ENCODE measurements at regions not wholly inside any gene's neighbourhood (a gene's known extent, or its start where the extent isn't known, plus 50 kb on each side); places are given as distances from the start of the nearest gene placed in this dataset.

DNA sequence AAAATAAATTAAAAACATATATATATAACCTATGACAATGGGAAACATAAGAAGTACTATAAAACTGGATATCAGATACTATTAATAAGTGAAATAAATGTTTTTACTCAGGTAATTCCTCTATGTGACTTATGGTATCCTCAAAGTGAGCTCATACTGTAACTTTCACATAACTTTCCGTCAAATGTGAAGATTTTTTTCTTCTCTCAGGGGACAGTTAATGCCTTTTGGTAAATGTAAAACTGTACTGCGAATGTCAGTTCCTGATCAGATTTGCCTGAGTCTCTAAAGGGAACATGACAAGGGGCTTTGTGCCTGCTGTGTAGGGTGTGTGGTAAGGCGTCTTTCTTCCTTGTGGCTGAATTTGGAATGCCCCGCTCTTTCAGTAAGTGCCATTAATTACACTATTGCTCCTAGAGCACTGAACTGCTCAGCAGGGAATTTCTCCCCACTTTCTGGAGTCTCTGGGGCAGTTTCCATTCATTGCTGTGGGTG is 271.8 kb downstream of the PRL start:
- no peak for DNase-seq (ENCODE audit: low read depth)

DNA sequence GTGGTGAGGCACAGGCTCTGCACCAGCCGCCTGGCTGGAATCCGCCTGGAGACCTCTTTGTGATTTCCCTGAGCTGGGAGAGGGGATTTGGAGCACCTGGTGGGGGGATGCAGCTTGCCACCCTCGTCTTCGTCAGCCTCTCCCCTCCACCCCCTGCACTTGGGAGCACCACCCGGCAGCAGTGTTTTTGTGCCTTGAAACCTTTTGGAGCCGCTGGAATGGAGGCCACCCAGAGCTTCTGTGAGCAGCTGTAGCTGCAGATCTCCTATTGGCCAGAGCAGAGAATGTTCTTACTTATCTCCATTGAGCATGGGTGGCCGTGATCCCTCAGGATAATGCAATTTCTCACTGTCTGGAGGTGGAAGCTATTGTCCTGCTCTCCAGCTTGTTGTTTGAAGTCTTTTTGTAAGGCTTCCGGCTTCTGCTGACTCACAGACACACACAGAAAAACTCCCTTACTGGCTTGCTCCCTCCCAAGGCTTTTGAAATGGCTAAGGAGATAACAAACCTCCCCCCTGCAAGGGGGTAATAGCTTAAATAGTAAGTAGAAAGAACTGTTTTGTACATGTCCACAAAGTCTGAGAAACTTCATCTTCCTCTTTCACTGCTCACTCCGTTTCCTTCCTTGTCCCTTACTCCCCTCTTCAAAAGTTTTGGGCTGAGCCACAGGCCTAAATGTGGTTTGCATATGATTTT is 271.2 kb downstream of the PRL start:
- DNase-seq (ENCODE audit: low read depth) = peak; percentile 89

DNA sequence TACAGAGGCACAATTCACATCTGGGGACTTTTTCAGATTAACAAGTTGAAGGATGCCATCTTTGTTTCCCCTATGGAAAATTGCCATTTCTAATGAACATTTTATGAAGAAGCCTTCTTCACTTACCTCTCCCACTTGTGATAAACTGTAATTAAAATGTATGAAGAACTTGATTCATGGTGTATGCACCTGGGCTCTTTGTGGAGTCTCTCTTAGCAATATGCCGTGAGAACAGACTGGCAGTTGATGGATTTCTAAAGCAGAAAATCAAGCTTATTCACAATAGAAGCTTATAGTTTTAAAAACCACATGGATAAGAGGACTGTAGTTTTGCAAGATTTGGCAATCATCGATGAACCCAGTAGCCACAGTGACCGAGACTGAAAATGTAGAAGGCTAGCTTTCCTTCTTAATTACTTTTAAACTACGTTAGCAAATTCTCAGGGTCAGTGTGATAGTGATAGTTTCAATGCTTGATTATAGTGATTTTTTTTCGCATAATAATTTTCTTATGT is 270.6 kb downstream of the PRL start:
- no peak for DNase-seq (ENCODE audit: low read depth)

DNA sequence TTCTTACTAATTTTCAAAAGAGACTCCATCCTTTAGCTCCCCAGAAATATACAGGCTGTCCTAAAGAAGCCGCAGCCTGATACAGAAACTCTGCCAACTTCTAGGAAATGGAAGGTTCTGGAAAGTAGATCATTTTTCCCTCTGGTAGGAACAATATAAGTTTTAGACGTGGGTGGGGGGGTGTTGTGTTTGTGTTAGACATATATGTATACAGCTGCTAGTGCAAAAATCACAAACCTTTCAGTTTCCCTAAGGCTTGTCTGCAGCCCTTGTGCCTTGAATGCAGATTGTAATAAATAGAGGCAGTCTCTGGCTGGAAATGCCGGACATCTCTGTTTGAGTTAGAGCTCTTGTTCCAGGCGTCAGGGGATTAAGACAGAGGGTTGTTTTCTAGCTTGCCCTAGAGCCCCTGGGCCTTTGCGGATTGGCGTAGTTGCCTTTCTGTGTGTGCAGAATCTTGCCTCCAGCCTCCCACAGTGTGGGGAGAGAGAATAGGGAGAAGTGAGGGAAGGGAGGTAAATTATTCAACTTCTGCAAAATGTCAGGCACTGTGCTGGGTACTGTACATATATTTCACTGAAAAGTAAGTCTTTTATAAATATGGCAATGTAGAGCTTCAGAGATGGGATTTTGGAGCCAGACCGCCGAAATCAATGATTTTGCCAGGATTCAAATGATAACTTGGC is 269.7 kb downstream of the PRL start:
- DNase-seq (ENCODE audit: low read depth) = no peak

DNA sequence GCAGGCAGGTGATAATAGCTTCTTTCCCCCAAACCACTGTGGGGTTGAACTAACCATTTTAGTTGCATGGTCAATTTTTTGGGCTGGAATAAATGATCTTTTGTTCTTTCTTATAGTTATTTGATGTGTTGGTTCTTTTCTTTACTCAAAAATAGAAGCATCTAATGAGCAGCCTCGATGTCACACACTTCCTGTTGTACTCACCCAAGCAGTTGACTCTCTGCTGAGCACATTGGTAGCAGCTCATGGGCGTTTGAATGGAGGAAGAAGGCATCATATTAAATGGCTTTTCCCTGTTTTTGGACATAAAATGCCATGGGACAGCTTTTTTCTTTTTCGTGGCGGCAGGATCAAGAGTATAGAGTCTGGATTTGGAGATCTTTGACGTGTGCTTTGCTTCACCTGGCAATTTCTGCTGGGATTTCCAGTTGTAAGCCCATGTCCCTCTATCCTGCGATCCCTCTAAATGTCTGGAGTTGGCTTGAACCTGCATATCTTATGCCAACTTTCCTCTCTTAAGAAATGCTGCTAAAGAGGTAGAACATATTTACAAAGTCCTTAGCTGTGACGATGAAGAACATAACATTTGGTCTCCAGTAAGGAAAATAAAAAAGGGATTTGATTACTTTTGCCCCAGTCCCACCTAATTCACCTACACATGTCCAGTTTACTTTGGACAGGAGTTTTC is 268.3 kb downstream of the PRL start:
- DNase-seq (ENCODE audit: low read depth) = no peak

DNA sequence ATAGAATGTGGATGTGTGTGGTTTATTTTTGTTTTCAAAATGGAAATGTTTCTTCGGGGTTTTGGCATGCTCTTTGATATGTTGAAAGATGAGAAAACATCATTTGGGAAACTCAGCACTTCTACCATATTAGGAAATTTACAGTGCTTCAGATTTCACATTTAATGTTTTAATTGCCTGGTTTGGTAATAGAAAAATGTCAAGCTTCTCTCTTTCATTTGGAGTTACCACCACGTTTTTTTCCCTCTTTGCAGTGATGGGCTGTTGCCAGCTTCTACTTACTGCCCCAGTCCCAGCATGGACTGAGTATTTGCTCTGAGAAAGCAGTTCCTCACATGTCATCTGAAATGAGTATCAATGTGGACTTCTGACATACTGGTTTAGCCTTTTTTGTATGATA is 267.7 kb downstream of the PRL start:
- DNase-seq (ENCODE audit: low read depth) = peak; percentile 7

DNA sequence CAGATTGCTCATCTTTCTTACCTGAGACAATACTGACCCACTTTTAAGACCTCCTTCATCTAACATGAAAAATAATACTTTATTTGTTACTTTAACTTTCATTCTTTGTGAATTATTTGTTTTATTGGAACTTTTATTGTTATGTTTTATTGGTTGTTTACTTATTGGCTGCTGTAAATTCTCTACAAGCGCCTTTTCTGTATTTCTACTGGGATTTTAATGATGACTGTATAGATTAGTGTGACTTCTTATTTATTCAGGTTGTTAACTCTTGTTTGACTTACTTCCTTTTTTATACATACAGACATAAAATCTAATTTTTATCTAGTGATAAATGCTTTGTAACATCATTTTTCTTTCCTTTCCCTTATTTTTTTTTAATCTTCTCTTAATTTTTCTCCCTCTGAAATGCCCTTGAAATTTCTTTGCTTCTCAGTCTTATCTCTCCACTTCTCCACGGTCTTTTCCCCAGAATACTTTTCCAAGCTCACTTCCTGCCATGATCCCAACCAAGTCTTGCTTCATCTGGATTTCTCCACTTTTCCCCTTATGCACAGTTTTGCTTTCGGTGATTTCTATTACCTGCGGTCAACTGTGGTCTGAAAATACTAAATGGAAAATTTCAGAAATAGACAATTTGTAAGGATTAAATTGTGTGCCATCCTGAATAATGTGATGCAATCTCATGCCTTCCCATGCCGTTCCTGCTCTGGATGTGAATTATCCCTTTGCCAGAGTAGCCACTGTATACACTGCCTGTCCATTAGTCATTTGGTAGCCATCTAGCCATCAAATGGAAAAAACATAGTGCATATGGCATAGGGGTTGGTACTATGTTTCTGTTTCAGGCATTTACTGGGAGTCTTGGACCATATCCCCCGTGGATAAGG is 265.9 kb downstream of the PRL start:
- no peak for DNase-seq (ENCODE audit: low read depth)

DNA sequence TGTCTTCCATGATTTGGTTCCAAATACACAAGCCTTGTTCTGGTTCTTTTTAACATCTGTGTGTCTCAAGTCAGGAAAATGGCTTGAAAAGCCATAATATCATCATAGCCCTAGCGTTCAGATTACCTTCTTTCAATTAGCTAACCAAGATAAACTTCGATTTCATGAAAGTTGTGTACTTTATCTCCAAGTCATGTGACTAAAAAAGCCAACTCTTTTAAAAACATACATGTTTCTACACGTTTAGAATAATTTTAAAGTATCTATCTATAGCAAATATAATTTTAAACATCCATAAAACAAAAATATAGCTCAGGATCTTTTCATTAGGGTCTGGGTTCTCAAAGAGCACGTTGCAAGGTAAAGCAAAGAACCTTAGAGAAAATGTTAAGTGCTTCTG is 261.1 kb downstream of the PRL start:
- DNase-seq (ENCODE audit: low read depth) = no peak

DNA sequence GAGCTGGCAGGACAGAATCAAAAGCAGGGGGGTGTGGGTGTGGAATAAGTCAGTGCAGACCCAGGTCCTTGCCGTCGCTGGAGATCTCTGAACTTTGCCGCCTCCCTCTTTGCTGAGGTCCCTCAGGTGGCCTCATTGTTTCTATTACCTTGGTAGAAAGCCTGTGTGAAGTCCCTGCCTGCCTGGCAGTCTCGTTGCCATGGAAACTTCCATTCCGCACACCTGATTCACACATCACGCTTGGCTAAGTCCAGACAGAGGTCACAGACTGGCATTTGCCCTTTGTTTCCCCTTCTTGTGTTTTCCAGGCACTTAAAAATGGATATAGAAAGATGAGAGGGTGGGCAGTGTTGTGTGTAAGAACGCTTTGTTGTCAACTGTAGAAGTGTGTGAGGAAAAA is 260.6 kb downstream of the PRL start:
- peak; percentile 99 for DNase-seq (ENCODE audit: low read depth)

DNA sequence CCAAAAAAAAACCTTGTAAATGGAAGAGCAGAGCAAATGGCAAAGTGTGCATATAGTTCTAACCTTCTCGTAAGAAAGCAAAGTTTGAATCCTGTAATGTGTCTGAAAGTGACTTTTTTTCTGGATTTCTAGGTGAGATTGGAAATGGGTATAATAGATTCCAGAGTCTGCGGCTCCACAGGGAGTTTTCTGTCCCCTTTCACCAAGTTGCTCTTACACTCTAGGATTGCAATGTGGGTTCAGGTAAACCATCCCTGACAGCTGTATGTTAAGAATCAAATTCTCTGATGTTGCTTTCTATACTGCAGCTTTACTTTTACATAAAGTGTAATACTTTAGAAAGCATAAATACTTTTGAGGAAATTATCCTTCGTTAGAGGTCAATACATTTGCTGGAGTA is 260.1 kb downstream of the PRL start:
- no peak for DNase-seq (ENCODE audit: low read depth)

DNA sequence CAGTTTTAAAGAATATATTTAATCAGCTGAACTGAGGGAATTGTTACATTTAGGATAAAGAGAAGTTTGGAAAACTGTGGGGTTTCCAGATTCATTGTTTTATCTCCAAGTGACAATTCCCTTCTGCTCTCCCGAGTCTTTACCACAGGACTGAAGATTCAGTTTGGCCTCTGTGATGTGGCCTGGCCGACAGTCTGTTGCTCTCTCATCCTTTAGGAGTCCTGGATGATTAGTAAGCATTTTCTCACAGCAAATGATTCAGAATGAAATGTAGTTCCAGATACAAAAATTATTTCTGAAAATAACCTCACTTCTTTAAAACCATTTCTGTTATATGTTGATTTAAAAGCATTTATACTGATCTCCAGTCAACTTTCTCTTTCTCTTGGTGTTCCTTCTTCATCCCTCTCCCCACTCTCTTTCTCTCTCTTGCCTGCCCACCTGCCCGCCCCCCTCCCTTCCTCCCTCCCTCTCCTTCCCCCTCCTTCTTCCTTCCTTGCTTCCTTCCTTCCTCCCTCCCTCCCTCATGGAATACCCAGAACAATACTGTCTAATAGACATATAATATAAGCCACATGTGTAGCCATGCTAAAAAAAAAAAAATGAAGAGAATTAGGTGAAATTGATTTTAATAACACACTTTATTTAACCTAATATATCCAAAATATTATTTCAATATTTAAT is 254.9 kb downstream of the PRL start:
- DNase-seq (ENCODE audit: low read depth) = peak; percentile 62

DNA sequence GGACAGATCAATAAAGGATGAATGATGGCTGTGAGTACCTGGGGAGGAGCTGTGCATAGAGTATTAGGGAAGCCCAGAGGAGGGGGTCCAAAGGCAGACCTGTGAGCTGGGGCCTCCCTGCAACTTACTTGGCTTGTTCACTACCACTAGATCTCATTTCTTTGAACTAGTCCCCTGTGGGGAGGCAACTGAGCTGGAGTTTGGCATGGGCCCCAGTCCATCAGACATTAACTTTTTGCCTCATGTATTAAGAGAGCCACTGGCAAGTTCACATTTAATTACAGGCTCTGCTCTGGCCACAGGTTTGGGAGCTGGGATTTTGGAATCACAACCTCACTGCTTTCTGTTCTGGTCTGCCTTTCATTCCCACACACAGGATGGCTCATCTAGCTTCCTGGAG is 254.1 kb downstream of the PRL start:
- DNase-seq (ENCODE audit: low read depth) = peak; percentile 84

DNA sequence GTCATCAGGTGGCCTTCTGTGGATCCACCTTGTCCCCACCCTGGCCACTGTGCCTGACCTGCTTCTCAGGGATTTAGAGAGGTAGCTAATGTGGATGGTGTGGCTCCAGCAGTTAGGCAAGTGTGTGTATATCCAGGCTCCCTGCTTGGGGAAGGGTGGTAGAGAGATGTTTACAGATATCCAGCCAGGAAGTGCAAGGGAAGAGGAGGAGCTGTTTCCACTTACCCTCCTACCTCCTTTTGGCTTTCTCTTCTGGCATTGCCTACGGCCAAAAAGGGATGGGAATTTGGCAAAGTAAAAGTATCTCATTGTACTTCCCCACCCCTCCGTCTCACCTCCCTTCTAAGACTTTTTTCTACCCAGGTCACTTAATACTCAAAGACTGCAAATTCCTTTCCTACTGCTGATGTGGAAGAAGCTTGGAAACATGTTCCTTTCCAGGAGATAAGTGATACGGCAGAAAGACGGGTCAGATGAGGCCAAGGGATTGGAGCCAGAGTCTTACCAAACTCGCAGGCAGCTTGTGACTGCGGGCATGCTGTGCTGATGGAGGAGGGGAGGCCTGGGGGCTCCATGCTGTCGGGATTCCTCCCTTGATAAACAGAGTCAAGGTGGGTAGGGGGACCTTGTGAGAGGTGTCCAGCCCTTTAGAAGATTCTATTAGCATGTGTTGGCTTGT is 253.4 kb downstream of the PRL start:
- DNase-seq (ENCODE audit: low read depth) = peak; percentile 49

DNA sequence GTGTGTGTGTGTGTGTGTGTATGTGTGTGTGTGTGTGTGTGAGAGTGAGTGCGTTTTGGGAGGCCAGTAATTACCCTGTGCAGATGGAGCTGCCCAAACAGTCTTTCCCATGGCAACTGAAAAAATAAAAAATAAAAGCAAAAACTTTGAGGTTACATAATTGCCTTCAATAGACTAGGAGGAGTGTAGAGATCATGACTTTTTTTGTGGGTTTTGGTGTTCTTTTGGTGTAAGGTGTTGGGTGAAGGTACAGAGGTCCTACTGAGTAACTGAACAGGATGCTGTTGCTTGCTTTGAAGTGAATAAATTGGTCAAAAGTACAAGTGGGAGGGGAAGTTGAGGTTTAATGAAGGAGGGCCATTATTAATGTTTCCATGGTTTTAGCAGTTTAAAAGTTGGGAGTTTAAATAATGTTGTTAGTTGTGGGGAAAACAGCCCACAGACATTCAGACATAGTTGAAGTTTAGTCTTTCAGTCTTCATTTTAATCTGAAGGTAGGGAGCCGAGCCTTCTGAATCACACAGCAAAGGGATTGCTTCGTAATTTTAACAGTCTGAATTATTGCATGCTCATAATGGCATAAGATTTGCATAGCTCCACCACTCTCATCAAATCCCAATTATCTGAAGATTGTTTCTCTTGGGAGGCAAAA is 251.4 kb downstream of the PRL start:
- peak; percentile 30 for DNase-seq (ENCODE audit: low read depth)

DNA sequence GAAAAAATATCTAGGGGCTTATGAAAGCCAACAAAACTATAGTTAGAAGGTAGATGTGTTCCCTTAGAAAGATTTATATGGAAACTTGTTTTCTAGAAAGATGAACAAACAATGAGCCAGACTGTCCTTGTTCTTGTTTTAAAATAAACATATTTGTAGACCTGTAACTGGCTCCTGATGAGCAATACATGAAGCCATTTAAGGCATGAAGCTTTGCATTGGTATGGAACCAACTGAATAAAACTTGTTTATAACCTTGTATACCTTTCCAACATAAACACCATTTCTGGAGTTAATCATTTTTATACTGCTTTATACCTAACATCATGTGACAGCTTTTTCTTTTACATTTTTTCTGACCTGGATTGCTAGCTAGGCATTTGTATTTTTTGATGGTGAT is 247.8 kb downstream of the PRL start:
- peak; percentile 69 for DNase-seq (ENCODE audit: low read depth)

DNA sequence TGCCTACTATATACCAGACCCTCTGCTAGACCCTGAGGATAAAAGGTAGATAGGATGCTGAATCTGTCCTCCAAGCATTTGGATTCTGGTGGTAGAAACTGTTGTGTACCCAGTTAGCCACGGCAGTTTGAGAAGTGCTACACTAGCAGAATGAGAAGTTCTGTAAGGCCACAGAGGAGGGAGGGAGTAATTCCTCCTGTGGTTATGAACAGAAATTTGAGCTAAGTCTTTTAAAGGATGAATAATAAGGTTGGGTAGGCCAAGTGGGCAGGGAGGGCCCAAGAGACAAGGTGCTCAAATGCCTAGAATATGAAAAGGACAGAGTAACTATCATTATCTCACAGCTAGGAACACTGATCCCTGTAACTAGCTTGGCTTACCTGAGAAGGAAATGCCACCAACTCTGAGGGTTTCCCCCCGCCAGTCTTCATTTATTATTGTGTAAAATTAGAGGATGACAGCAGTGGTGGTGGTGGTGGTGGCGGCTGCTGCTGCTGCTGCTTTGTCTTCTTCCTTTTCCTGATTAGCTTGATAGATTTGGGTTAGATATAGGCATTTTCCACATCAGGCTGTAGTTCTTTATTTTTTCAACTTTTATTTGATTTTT is 243.3 kb downstream of the PRL start:
- DNase-seq (ENCODE audit: low read depth) = no peak

DNA sequence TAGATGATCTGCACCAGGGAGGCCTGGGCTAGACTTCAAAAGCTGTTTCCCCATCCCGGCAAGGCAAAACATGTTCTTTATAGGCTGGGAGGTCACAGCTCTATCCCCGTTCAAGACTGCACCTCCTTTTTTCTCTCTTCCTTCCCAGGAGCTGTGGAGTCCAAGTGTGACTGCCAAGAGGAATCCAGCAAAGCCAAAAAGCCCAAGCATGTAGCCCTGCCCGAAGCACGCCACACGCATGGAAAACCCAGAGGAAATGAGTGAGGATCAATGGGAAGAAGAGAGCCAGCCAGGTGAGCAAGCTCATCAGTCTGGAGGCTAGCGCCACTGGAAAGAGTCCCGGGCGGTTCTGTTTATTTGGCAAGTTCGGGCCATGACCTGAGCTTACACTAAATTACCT is 240.4 kb downstream of the PRL start:
- DNase-seq (ENCODE audit: low read depth) = no peak

DNA sequence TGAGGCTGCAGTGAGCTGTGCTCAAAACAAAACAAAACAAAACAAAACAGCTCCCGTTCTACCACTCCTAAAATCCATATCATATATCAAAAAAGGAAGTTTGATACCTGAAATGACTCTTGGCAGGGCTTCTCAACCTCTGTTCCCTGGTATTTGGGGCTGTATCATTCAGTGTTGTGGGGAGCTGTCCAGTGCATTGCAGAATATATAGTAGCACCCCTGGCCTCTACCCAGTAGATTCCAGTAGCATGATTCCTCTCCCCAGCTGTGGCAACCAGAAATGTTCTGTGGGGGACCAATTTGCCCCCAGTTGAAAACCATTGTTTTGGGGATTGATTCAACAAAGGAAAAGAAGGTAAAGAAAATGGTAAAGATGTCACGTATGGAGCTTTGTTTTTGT is 238.9 kb downstream of the PRL start:
- DNase-seq (ENCODE audit: low read depth) = no peak

DNA sequence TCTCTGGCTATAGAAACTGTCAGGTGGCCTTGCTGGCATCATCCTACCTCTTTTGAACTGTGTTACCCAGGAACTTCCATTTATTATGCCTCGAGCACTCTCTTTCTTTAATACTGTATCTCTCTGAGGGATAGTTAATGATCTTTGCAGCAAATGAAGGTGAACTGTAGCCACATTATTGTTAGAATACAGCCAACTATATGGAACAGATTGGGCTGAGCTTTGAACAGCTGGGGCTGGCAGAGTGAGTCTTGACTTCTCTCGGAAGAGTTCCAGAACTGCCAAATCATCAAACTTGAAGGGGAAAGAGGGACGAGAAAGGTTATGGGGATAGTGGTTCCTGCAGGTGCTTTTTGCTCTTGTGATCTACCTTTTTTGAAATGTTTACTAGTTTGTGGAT is 237.7 kb downstream of the PRL start:
- DNase-seq (ENCODE audit: low read depth) = no peak

DNA sequence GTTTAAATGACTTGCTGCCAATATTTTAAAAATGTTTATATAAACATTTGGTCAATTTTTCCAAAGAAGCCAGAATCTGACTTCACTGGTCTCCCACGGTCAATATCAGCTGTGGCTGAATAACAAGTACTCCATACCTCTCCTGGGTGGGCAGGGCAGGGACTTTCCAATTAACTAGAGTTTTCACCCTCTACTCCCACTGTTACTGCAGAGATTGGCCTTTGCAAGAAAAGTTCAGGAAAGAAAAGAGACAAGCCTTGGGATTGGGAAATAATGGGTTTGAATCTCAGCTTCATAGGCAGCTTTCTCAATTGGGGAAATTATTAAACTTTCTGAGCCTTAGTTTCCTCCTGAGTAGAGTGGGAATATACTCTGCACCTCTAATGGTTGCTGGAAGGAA is 236.9 kb downstream of the PRL start:
- DNase-seq (ENCODE audit: low read depth) = no peak

Data from renal cortical epithelial cell (primary cell).